MM.1S (cell line): ENCODE measurements at regions not wholly inside any gene's neighbourhood (a gene's known extent, or its start where the extent isn't known, plus 50 kb on each side); places are given as distances from the start of the nearest gene placed in this dataset.

ENCODE experiments used
- DNase-seq: peaks from one replicate; pipeline ENCODE4 v3.0.0-alpha.2; 2015
- H2AFZ ChIP-seq: fragments of 300-600 bp; sonication (generic); 2 replicates; pipeline ENCODE4 v1.6.0; 2016; ENCODE audit warnings: antibody characterized with exemption, low read length
- H3F3A ChIP-seq: fragments of 300-600 bp; sonication (generic); 2 replicates; pipeline ENCODE4 v1.6.1; 2016; ENCODE audit warnings: mild to moderate bottlenecking, antibody characterized with exemption, low read length, moderate library complexity, mixed read lengths; ENCODE audit not compliant: insufficient read depth
- H3K27ac ChIP-seq: fragments of 300-600 bp; sonication (generic); 2 replicates; pipeline ENCODE4 v1.5.1; 2016; ENCODE audit warnings: mild to moderate bottlenecking, low read length
- H3K27me3 ChIP-seq: fragments of 300-600 bp; sonication (generic); replicated peaks from 2 replicates; pipeline ENCODE4 v1.6.0; 2016; ENCODE audit warnings: low read length; ENCODE audit not compliant: insufficient read depth
- H3K36me3 ChIP-seq: fragments of 300-600 bp; sonication (generic); replicated peaks from 2 replicates; pipeline ENCODE4 v1.6.1; 2016; ENCODE audit warnings: mild to moderate bottlenecking, low read length, mixed read lengths; ENCODE audit not compliant: insufficient read depth
- H3K4me1 ChIP-seq: fragments of 300-600 bp; sonication (generic); 2 replicates; pipeline ENCODE4 v1.6.1; 2016; ENCODE audit warnings: low read length, mixed read lengths
- H3K4me2 ChIP-seq: fragments of 300-600 bp; sonication (generic); 2 replicates; pipeline ENCODE4 v1.6.0; 2016; ENCODE audit warnings: low read depth, low read length
- H3K4me3 ChIP-seq: fragments of 300-600 bp; sonication (generic); 2 replicates; pipeline ENCODE4 v1.5.1; 2016; ENCODE audit warnings: low read length, mixed read lengths
- H3K79me2 ChIP-seq: fragments of 300-600 bp; sonication (generic); 2 replicates; pipeline ENCODE4 v1.6.1; 2016; ENCODE audit warnings: mixed run types, low read length, mixed read lengths
- H3K9ac ChIP-seq: fragments of 300-600 bp; sonication (generic); 2 replicates; pipeline ENCODE4 v1.6.1; 2016; ENCODE audit warnings: low read length, mixed read lengths
- H3K9me2 ChIP-seq: fragments of 300-600 bp; sonication (generic); replicated peaks from 2 replicates; pipeline ENCODE4 v1.6.1; 2016; ENCODE audit warnings: mild to moderate bottlenecking, low read length, mixed read lengths; ENCODE audit not compliant: insufficient read depth
- H3K9me3 ChIP-seq: fragments of 300-600 bp; sonication (generic); replicated peaks from 2 replicates; pipeline ENCODE4 v1.6.1; 2016; ENCODE audit warnings: mild to moderate bottlenecking, low read length, mixed read lengths; ENCODE audit not compliant: insufficient read depth
- H4K20me1 ChIP-seq: fragments of 300-600 bp; sonication (generic); 2 replicates; pipeline ENCODE4 v1.6.1; 2016; ENCODE audit warnings: mild to moderate bottlenecking, low read length, moderate library complexity, mixed read lengths; ENCODE audit not compliant: insufficient read depth
- CTCF ChIP-seq: fragments of 300-600 bp; sonication (generic); IDR thresholded peaks from 2 replicates; pipeline ENCODE4 v1.5.1; 2016; ENCODE audit warnings: antibody characterized with exemption, low read length, mixed read lengths
- EZH2 ChIP-seq: fragments of 300-600 bp; sonication (generic); optimal IDR thresholded peaks from 2 replicates; pipeline ENCODE3; 2017; ENCODE audit warnings: low read depth, mild to moderate bottlenecking, antibody characterized with exemption, low read length, mixed read lengths
- EZH2phosphoT487 ChIP-seq: fragments of 300-600 bp; sonication (generic); IDR thresholded peaks from 2 replicates; pipeline ENCODE4 v1.6.1; 2018; ENCODE audit warnings: antibody characterized with exemption, low read length

- Histone ChIP-seq H3K27me3 (no peaks in the 10 kb centered on the region), H3K4me2 (no peak overlapping the region), H3K9me3 (no peaks in the 10 kb centered on the region), H3K27ac (no peak overlapping the region), H2AFZ (no peak overlapping the region), H4K20me1 (no peaks in the 10 kb centered on the region), H3K9ac (no peak overlapping the region), H3K4me3 (no peak overlapping the region), H3K4me1 (0 out of 2 replicates have a peak, but pooled peaks cover 5% of the 10 kb centered on the region), H3K36me3 (no peaks in the 10 kb centered on the region), H3F3A (peaks cover 7% of the 10 kb centered on the region; the same call in 1 of the 2 replicates), H3K9me2 (no peaks in the 10 kb centered on the region), H3K79me2 (no peaks in the 10 kb centered on the region)
- DNase-seq = no peak
- TF ChIP-seq EZH2phosphoT487 (no peak), CTCF (no peak), EZH2 (no peak)
Measured at GRCh38 chr5:124514956-124515355, 231.5 kb downstream of the ZNF608 start.

GRCh38 chr5:124512952-124513632 lies 233.3 kb downstream of the ZNF608 start:
- Histone ChIP-seq H3K4me1 (no peaks in the 10 kb centered on the region), H3K4me3 (no peak overlapping the region), H3K27ac (no peak overlapping the region), H2AFZ (no peak overlapping the region), H3K9me2 (no peaks in the 10 kb centered on the region), H3K79me2 (no peaks in the 10 kb centered on the region), H3K9ac (no peak overlapping the region), H4K20me1 (no peaks in the 10 kb centered on the region), H3K36me3 (no peaks in the 10 kb centered on the region), H3K27me3 (no peaks in the 10 kb centered on the region), H3F3A (no peaks in the 10 kb centered on the region), H3K9me3 (no peaks in the 10 kb centered on the region), H3K4me2 (no peak overlapping the region)
- no peak for DNase-seq
- no peak for TF ChIP-seq CTCF
- no peak for TF ChIP-seq EZH2
- TF ChIP-seq EZH2phosphoT487 = no peak

GRCh38 chr5:124512236-124512635 lies 234.2 kb downstream of the ZNF608 start:
- Histone ChIP-seq H3F3A (no peaks in the 10 kb centered on the region), H3K4me1 (no peaks in the 10 kb centered on the region), H2AFZ (no peak overlapping the region), H3K79me2 (no peaks in the 10 kb centered on the region), H3K9ac (no peak overlapping the region), H4K20me1 (no peaks in the 10 kb centered on the region), H3K9me3 (no peaks in the 10 kb centered on the region), H3K36me3 (no peaks in the 10 kb centered on the region), H3K27me3 (no peaks in the 10 kb centered on the region), H3K4me2 (no peak overlapping the region), H3K4me3 (no peak overlapping the region), H3K27ac (no peak overlapping the region), H3K9me2 (no peaks in the 10 kb centered on the region)
- no peak for DNase-seq
- no peak for TF ChIP-seq EZH2
- TF ChIP-seq EZH2phosphoT487 = no peak
- TF ChIP-seq CTCF = no peak
